ENCODE measurements at regions not wholly inside any gene's neighbourhood (a gene's known extent, or its start where the extent isn't known, plus 50 kb on each side); places are given as distances from the start of the nearest gene placed in this dataset.

DNA sequence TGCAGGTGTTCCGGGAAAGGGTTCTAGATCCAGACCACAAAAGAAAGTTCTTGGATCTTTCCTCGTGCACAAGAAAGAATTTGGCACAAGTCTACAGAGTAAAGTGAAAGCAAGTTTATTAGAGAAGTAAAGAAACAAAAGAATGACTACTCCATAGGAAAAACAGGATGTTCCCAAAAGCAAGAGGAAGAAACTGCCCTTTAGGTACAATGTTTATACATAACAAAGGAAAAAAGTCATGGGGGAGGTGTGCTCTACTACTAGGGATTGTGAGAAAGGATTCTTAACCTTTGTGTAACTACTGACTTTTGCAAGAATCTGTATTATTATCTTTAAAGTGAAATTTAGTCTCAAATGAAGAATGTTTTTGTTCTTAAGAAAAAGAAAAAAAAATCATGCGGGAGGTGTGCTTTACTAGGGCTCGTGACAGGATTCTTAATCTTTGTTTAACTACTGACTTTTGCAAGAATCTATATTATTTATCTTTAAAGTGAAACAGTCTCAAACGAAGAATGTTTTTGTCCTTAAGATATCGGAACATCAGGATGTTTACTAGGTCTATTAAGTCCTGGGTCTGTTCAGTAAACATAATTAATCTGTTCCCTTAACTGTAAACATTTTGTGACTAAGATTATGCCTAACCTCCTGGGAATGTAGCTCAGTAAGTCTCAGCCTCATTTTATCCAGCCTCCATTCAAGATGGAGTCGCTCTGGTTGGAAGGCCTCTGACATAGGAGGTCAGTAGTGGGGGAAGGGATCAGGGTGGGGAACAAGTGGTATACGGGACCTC is 110.4 kb upstream of the BEND4 start:
- TF ChIP-seq, protein P1, sequence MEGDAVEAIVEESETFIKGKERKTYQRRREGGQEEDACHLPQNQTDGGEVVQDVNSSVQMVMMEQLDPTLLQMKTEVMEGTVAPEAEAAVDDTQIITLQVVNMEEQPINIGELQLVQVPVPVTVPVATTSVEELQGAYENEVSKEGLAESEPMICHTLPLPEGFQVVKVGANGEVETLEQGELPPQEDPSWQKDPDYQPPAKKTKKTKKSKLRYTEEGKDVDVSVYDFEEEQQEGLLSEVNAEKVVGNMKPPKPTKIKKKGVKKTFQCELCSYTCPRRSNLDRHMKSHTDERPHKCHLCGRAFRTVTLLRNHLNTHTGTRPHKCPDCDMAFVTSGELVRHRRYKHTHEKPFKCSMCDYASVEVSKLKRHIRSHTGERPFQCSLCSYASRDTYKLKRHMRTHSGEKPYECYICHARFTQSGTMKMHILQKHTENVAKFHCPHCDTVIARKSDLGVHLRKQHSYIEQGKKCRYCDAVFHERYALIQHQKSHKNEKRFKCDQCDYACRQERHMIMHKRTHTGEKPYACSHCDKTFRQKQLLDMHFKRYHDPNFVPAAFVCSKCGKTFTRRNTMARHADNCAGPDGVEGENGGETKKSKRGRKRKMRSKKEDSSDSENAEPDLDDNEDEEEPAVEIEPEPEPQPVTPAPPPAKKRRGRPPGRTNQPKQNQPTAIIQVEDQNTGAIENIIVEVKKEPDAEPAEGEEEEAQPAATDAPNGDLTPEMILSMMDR (IDR thresholded peaks at IDR 0.05) = no peak
- no peak for TF ChIP-seq POLR2AphosphoS5 (IDR thresholded peaks at IDR 0.05; ENCODE audit: insufficient read depth in 1 of 2, low read depth in 1 of 2)
- no peak for TF ChIP-seq POLR2A (IDR thresholded peaks at IDR 0.05)
- intact Hi-C loops (cut with DNase I) = no loop called here
- H3K4me3 ChIP-seq = no peak overlapping the region
- H3K27ac ChIP-seq = no peak overlapping the region
- H3K27me3 ChIP-seq = no peaks in the 10 kb centered on the region
- H3K4me1 ChIP-seq = no peaks in the 10 kb centered on the region
- no peak for DNase-seq (ENCODE audit: extremely low spot score in 2 of 2)
- no peaks in the 10 kb centered on the region for H3K9me3 ChIP-seq
- no peaks in the 10 kb centered on the region for H3K36me3 ChIP-seq

DNA sequence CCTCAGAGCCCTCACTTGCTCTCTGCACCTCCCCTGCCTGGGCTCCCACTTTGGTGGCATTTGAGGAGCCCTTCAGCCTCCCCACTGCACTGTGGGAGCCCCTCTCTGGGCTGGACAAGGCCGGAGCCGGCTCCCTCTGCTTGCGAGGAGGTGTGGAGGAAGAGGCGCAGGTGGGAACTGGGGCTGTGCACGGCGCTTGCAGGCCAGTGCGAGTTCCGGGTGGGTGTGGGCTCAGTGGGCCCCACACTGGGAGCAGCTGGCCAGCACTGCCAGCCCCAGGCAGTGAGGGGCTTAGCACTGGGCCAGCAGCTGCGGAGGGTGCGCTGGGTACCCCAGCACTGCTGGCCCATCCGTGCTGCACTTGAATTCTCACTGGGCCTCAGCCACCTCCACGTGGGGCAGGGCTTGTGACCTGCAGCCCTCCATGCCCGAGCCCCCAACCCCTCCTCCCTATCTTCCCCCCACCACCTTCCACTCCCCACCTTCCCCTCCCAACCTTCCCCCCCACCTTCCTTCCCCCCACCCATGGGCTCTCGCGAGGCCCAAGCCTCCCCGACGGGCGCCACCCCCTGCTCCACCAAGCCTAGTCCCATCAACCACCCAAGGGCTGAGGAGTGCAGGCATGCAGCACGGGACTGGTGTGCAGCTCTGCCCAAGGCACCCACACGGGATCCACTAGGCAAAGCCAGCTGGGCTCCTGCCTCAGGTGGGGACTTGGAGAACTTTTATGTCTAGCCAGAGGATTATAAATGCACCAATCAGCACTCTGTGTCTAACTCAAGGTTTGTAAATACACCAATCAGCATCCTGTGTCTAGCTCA is 113.5 kb upstream of the BEND4 start:
- no peak for DNase-seq (ENCODE audit: extremely low spot score in 2 of 2)
- H3K4me1 ChIP-seq = no peaks in the 10 kb centered on the region
- H3K4me3 ChIP-seq = no peak overlapping the region
- intact Hi-C loops (cut with DNase I) = no loop called here
- H3K27ac ChIP-seq = no peak overlapping the region
- TF ChIP-seq, protein P1 (IDR thresholded peaks at IDR 0.05) = no peak
- TF ChIP-seq POLR2AphosphoS5 (IDR thresholded peaks at IDR 0.05; ENCODE audit: insufficient read depth in 1 of 2, low read depth in 1 of 2) = no peak
- no peak for TF ChIP-seq POLR2A (IDR thresholded peaks at IDR 0.05)
- H3K27me3 ChIP-seq = no peaks in the 10 kb centered on the region
- H3K9me3 ChIP-seq = no peaks in the 10 kb centered on the region
- no peaks in the 10 kb centered on the region for H3K36me3 ChIP-seq

DNA sequence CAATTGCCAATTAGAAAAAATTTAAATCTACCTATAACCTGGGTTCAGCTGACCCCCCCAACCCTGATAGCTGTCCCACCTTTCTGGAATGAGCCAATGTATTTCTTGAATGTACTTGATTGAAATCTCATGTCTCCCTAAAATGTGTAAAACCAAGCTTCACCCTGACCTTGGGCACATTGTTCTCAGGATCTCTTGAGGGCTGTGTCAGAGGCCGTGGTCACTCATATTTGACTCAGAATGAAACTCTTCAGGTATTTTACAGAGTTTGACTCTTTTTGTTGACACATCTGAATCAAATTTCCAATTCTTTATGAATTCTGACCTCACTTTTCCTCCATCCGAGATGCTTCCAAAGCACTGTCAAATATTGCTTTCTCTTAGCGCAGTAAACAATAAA is 115.3 kb upstream of the BEND4 start:
- Histone ChIP-seq H3K4me1 (no peaks in the 10 kb centered on the region), H3K36me3 (no peaks in the 10 kb centered on the region), H3K27me3 (no peaks in the 10 kb centered on the region), H3K4me3 (no peak overlapping the region), H3K9me3 (no peaks in the 10 kb centered on the region), H3K27ac (no peak overlapping the region)
- TF ChIP-seq, protein P1 (IDR thresholded peaks at IDR 0.05) = no peak
- no peak for TF ChIP-seq POLR2AphosphoS5 (IDR thresholded peaks at IDR 0.05; ENCODE audit: insufficient read depth in 1 of 2, low read depth in 1 of 2)
- TF ChIP-seq POLR2A (IDR thresholded peaks at IDR 0.05) = no peak
- intact Hi-C loops (cut with DNase I) = no loop called here
- DNase-seq (ENCODE audit: extremely low spot score in 2 of 2) = no peak

DNA sequence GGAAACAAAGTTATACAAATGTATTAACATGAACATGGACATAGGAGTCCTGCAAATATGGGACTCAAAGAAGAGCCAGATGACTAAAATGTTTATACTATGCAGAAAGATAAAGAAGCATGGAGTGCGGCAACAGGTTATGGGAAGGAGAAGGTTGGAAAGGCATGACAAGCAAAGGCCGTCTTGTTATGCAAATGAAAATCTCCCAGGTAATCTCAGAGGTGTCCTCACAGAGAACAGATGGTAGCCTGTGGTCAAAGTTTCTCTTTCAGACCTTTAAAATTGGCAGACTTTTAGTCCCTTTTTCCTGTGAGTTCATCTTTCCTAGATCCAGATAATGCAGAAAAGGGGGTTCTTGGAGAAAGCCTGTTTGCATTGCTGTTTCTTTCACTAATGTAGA is 116.4 kb upstream of the BEND4 start:
- no peak for DNase-seq (ENCODE audit: extremely low spot score in 2 of 2)
- Histone ChIP-seq H3K4me1 (no peaks in the 10 kb centered on the region), H3K9me3 (no peaks in the 10 kb centered on the region), H3K27me3 (no peaks in the 10 kb centered on the region), H3K27ac (no peak overlapping the region), H3K36me3 (no peaks in the 10 kb centered on the region), H3K4me3 (no peak overlapping the region)
- no peak for TF ChIP-seq POLR2AphosphoS5 (IDR thresholded peaks at IDR 0.05; ENCODE audit: insufficient read depth in 1 of 2, low read depth in 1 of 2)
- TF ChIP-seq, protein P1 (IDR thresholded peaks at IDR 0.05) = no peak
- intact Hi-C loops (cut with DNase I) = no loop called here

DNA sequence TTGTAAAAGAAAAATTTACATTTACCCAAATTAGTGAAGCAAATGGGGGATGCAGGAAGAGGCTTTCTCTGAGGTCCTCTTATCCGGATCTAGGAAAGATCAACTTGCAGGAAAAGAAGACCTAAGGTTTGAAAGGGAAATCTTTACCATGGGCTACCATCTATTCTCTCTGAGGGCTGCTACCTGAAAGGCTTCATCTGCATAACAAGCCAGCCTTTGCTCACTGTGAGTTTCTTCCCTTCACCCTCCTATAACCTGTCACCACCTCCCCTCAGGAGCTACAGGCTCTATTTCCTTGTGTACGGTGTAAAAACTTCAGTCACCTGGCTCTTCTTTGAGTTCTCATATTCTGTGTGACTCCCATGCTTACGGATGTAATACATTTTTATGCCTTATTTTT is 118.6 kb upstream of the BEND4 start:
- Histone ChIP-seq H3K4me1 (no peaks in the 10 kb centered on the region), H3K9me3 (no peaks in the 10 kb centered on the region), H3K27ac (no peak overlapping the region), H3K36me3 (no peaks in the 10 kb centered on the region), H3K4me3 (no peak overlapping the region), H3K27me3 (no peaks in the 10 kb centered on the region)
- intact Hi-C loops (cut with DNase I) = no loop called here
- no peak for DNase-seq (ENCODE audit: extremely low spot score in 2 of 2)
- TF ChIP-seq POLR2AphosphoS5 (IDR thresholded peaks at IDR 0.05; ENCODE audit: insufficient read depth in 1 of 2, low read depth in 1 of 2) (no peak), POLR2A (IDR thresholded peaks at IDR 0.05) (no peak)
- TF ChIP-seq, protein P1 (IDR thresholded peaks at IDR 0.05) = no peak

Measured in vagina (tissue), 2 donors.